DMS53 (cell line): ENCODE measurements at regions not wholly inside any gene's neighbourhood (a gene's known extent, or its start where the extent isn't known, plus 50 kb on each side); places are given as distances from the start of the nearest gene placed in this dataset.
"Not testable (repeated sequence)": the region's sequence is repeated elsewhere in the genome, so short reads cannot be mapped to it uniquely, and the experiment has no call there.

ENCODE experiments used
- DNase-seq: peaks from one replicate; lab custom pipeline; 2025; lab: John Stamatoyannopoulos, UW

- no peak for DNase-seq
Observed at GRCh38 chr6:168177103-168177891, 98.3 kb upstream of the FRMD1 start.

GRCh38 chr6:168171673-168172353, 92.8 kb upstream of the FRMD1 start:
- peak; percentile 3 for DNase-seq

- DNase-seq: no peak
Observed at GRCh38 chr6:168170841-168171601, 92.0 kb upstream of the FRMD1 start.

- DNase-seq: no peak
Observed at GRCh38 chr6:168169624-168170023, 90.6 kb upstream of the FRMD1 start.

GRCh38 chr6:168168936-168169335, 89.9 kb upstream of the FRMD1 start:
- not testable (repeated sequence) for DNase-seq

- DNase-seq: not testable (repeated sequence)
Observed at GRCh38 chr6:168168330-168168729, 89.3 kb upstream of the FRMD1 start.

GRCh38 chr6:168167431-168168315, 88.7 kb upstream of the FRMD1 start:
- no peak for DNase-seq

- DNase-seq: no peak
Observed at GRCh38 chr6:168166627-168167026, 87.6 kb upstream of the FRMD1 start.

GRCh38 chr6:168165891-168166290, 86.9 kb upstream of the FRMD1 start:
- no peak for DNase-seq

GRCh38 chr6:168165373-168165772, 86.4 kb upstream of the FRMD1 start:
- DNase-seq: no peak

- DNase-seq: no peak
Observed at GRCh38 chr6:168164462-168165061, 85.5 kb upstream of the FRMD1 start.

- DNase-seq: no peak
Observed at GRCh38 chr6:168163096-168163731, 84.2 kb upstream of the FRMD1 start.

- DNase-seq: peak; percentile 71
Observed at GRCh38 chr6:168162366-168162765, 83.4 kb upstream of the FRMD1 start.

- no peak for DNase-seq
Observed at GRCh38 chr6:168161371-168161750, 82.3 kb upstream of the FRMD1 start.

- no peak for DNase-seq
Observed at GRCh38 chr6:168160506-168161370, 81.7 kb upstream of the FRMD1 start.

GRCh38 chr6:168159506-168159905, 80.5 kb upstream of the FRMD1 start:
- peak; percentile 51 for DNase-seq

- DNase-seq: no peak
Observed at GRCh38 chr6:168158980-168159349, 80.0 kb upstream of the FRMD1 start.

GRCh38 chr6:168158213-168158979, 79.4 kb upstream of the FRMD1 start:
- peak; percentile 89 for DNase-seq
